Stimulated activated CD4-positive, alpha-beta T cell treated with anti-CD3 and anti-CD28 coated beads, Interleukin-12 subunit alpha, Interleukin-12 subunit beta, amount 100 ng/mL, for 24 hours (primary cell): ENCODE measurements at regions not wholly inside any gene's neighbourhood (a gene's known extent, or its start where the extent isn't known, plus 50 kb on each side); places are given as distances from the start of the nearest gene placed in this dataset.

Experiments used
- DNase-seq, 2 experiments: peaks; one replicate each; pipeline ENCODE4 v3.0.0-alpha.2; 2020; ENCODE audit warnings: low read depth in 2 of 2

DNA sequence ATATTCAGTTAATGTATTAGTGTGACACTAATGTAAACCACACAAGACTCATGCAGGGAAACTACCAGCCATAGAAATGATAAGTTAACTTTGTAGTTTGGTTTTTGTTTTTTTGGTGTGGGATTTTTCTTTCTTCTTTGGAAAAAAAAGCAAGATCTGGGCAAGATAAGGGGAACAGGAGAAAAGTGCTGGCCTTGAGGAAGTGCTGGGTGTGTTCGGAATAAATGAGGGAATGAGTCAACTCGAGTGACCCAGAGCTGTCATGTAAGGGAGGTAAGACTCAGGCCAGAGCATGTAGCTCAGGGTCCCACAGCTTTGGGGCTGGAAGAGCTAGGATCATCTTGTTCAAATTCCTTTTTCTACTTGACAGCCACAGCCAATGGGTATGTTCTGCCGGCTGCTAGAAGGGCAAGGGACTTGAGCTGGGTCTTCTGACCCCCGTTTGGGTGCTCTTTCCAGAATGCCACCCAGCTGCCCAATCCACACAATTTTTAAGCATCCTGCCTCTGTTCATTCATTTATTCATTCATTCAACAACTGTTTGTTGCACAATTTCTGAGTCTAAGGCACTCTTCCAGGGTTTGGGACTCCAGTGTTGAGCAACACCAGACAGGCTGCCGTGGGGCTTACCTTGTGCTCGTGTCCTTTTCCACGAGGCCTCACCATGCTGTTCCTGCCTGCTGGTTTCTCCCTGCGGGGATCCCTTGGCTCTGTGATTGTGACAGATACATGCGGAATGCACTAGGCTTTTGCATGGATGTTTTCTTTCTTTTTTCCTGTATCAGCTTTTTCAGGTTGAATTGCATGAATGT is 54.5 kb downstream of the CLDN34 start:
- no peak for DNase-seq

DNA sequence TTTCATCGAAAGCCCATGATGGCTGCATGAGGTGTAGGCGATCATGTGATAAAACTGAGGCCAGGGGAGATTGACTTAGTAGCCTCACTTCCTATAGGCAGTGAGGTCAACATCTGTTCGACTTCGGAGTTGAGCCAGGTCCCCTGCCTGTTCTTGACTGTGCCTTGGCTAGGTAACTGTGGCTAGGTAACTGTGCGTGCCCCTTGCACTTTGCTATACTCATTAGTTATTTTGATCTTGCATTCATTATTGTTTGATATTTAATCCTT is 55.0 kb downstream of the CLDN34 start:
- no peak for DNase-seq

DNA sequence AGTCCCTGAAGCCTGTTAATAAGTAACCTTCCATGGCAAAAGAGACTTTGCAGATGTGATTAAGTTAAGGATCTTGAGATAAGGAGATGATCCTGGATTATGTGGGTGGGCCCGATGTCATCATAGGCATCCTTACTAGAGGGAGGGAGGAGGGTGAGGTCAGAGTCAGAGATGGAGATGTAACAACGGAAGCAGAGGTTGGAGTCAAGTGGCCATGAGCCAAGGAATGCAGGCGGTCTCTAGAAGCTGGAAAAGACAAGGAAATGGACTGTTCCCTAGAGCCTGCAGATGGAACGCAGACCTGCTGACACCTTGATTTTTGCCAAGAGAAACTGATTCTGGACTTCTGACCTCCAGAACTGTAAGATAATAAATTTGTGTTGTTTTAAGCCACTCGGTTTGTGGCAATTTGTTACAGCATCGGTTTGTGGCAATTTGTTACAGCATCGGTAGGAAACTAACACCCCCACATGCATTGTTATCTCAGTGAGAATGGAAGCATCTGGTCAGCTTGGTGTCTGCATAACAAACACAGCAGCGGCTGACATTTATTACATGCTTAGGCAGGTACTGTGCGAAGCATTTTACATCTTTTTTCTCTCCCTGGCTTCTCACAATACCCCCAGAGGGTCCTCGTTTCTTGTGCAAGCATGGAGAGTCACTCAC is 55.6 kb downstream of the CLDN34 start:
- no peak for DNase-seq

DNA sequence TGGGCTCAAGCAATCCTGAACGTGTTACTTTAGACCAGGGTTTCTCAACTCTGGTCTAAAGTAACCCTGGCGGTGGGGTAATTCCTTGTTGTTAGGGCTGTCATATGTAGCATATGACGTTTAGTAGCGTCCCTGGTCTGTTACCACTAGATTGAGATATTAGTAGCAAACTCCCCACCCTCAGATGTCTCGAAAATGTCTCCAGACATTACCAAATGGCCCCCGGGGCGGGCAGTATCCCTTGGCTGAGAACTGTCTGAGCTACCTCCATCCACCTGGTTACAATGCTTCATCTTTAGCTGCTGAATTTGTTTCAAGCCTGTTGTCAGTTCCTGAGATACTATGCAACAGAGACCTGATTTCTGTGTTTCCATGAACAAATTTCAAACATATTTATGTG is 56.7 kb downstream of the CLDN34 start:
- DNase-seq: no peak

DNA sequence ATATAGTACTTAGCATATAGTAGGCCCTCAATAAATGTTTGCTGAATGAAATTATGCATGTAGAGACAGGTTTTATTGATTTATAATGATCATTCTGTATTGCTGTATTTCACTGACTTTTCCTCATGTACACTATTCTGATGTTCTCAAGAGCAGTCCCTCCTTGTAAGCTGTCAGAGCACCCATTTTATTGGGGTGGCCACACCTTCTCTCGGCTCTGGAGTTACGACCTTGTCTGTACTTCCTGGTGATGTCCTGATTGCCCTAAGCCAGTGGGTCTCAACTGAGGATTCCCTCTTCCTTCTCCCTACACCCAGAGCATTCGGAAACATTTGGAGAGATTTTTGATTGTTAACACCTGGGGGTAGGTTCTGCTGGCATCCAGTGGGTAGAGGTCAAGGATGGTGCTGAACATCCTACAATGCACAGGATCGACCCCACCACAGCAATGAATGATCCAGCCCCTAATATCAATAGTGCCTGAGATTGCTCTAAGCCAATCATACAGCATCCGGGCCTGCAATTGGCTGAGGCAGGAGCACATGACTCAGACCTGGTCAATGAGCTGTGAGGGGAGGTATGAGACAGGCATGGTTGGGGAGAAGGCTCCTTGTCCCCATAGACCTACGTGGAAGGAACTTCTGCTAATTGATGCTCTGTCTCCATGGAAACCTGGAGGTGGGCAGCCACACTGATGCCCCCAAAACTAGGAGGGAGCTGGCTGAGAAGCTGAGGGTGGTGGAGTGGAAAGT is 58.8 kb downstream of the CLDN34 start:
- no peak for DNase-seq

DNA sequence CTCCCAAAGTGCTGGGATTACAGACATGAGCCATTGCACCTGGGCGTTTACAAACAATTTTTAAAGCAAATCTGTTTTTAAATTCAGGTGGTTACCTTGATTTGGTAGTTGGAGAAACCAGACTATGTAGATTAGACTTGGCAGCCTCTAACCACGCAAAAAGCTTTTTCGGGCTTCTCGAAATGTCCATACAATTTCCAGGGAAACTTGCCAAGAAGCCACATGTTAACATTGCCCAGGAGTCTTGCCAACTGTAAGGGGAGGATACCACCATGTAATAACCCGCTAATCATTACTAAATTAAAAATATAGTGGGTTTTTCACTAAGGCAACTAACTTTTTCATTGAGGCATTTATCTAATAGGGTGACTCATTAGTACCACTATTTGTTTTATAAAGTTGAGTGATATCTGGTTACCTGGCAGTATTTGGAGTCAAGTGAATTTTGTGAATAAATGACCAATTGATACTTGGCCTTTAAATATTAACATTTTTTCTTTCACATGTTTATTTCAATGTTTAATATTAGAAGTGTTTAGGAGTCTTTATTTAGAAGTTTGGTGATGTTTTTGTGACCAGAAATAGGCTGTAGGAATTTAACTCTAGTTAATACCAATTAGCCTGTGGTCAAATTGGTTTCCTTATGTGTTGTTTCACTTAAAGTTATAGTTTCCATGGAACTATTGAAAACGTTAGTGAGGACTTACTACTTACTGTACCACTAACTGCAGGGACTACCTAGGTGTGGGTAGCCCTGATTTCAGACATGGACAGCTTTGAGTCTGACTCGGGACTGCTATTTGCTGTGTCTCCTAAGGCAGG is 61.3 kb downstream of the CLDN34 start:
- DNase-seq: no peak

DNA sequence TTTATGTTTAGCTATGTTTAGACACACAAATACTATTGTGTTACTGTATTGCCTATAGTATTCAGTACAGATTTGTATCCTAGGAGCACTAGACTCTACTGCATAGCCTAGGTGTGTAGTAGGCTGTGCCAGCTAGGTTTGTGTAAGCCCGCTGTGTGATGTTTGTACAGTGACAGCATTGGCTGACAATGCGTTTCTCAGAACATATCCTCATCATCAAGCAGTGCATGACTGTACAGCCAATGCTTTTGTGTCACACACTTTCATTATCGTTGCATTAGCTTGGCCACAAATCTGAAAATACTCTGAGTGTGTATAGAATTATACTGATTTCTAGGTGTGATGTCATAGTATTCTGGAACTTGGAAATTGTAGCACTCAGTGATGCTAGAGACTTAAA is 63.4 kb downstream of the CLDN34 start:
- no peak for DNase-seq

DNA sequence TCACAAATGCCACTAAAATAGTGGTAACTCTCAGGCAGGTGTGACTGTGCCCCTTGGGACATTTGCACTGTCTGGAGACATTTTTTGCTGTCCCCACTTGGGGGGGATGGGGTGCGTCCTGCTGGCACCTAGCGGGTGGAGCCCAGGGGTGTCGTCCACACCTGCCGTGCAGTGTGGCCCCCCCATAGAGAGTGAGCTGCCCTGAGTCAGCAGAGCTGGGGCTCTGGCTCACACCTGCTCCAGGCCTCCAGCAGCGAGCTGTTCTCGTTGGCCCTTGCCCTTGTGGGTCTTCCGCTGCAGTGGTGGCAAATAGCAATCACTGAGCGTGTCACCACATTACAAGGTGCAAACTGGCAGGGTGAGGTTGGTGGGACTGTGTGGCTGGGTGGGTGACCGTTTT is 64.6 kb downstream of the CLDN34 start:
- DNase-seq: no peak

DNA sequence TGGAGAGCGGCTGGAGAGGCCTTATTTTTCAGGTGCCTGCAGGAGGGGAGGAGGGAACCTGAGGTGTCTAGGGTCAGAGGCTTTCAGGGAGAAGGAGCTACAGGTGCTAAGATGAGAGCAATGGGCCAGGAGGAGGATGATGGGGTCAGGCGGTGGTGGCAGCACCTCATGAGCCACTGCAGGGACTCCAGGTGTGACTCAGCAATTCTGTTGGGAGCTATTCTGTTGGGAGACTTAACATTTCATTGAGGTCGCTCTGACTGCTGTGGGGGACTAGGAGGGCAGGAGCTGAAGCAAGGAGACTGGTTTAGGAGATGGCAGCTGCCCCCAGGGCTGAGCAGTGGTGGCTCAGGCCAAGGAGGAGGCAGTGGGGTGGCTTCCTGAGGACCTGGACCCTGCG is 65.0 kb downstream of the CLDN34 start:
- DNase-seq: no peak

DNA sequence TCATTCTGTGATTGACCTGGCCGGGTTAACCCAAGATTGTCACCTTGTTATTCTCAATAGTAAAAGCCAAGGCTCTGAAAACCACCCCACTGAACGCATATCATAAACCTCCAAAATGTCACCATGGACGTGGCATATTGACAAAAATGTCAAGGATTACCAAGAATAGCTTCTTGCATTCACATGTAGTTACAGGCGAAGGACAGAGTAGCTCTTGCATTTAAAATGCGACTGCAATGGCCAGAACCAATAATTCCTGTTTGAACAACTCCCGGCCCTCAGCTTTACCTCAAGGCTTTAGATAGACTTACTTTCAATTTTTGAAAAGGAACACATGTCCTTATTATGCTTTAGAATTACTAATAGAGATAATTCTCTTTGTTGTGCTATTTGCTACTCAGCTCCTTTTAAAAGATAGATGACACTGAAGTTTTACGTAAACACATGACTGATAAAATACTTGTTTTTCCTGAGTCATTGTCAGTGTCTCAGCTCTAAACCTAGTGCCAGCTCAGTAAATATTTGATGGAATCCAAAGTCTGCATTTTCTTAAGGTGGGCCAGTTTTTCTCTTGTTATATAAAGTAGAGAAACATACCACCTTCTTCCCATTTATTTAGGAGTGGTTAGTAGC is 66.3 kb downstream of the CLDN34 start:
- no peak for DNase-seq

DNA sequence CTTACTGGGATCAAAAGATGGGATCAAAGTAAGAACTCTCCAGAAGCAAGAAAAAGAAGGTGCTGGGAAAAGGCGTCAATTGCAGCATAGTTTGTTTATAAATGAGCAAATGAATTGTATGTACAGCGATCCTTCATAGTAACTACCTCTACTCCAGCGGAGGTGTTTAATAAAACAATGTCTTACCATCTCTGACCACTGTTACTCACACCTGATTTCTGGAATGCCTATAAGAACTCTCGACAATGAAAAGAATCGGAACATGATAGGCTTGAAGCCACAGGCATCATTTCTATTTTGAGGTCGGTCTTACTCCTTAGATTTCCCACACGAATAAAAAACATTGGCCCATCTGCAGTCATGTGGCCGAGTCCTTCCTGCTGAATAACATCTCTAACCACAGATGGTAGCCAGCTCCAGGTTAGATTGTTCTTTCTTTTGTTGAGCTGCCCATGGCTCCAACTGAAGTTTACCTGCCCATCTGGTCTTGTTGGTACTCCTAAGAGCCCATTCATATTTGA is 67.6 kb downstream of the CLDN34 start:
- no peak for DNase-seq

DNA sequence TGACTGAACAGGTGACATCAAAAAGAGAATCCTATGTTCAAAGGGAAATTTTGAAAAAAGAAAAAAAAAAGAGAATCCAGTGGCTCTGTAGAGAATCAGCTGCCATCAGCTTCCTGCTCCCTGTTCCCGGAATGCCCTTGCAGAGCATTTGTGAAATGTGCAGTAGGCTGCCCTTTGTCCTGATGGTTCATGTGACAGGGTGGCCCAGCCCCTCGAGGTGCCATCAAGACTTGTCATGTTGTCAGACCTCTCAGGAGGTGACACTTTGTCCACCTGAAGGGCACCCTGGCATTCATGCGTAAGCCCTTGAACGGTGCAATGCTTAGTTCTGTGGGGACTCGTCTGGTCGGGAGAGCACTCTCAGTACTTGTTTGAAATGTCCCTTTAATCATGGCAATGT is 71.4 kb downstream of the CLDN34 start:
- DNase-seq: no peak

DNA sequence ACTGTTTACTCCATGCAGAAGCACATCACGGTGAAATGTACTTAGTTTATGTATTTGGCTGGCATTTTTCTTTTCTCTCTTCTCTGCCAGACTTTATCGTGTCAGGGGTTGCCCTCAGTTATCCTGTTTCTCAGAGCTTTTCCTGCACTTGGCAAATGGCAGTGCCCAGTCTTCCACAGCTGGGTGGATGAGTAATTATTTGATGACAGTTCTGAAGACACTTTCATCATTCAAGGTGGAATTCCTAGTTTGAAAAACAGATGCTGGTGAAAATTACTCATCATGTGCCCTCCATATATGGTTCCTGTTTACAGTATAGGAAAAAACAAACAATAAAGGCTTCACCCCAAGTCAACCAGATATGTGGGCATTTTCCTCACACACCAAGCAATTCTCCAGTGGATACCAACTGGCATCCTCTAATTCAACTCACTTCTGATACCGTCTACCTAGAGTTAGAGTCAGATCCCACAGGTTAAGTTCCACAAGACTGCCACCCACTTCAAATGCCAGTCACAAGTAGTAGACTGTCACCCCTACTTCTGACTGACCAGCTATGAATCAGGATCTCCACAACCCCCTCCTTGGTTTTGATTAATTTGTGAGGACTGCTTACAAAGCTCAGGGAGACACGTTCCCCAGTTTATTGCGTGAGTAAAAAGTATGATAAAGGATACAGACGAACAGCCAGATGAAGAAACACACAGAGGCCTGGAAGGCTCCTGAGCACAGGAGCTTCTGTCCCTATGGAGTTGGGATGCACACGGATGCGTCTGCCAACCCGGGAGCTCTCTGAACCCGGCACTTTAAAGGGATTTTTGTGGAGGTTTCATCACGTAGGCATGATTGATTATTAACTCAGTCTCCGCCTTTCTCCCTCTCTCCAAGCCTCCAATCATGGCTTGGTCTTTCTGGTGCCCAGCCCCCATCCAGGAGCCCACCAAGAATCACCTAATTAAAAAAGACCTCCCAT is 72.9 kb downstream of the CLDN34 start:
- DNase-seq: no peak

DNA sequence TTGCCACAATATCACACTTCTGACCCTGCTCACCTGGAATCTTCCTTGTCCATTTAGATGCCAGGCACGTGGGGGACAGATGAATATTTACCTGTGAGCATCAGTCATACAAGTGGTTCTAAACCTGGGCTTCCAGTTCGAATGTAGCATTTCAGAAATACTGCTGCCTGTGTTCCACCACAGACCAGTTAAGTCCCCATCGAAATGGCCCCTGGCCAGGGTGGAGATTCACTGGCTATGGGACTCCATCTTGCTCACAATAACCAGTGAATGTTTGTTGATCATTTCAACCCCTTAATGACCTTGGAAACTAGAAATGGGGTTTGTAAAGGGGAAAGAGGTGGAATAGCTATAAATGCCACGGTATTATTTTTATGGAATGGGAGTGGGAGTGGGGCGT is 73.8 kb downstream of the CLDN34 start:
- no peak for DNase-seq

DNA sequence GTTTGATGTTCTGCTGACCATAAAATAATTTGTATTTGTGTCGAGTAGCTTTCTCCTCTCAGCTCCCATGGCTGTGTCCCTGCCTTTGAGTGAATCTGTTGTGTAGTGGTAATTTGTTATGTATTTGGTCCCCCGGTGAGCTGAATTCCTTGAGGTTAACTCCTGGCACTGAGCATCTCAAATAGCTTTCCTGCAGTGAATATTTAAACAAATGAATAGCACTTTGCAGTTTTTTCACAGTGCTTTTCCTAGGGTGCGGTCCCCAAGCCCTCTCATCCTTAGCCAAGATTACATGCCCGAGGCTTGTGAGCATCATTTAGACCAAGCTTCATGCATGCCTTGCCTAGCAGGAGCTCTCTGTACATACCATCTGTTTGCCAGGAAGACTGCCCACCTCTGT is 74.2 kb downstream of the CLDN34 start:
- DNase-seq: no peak

DNA sequence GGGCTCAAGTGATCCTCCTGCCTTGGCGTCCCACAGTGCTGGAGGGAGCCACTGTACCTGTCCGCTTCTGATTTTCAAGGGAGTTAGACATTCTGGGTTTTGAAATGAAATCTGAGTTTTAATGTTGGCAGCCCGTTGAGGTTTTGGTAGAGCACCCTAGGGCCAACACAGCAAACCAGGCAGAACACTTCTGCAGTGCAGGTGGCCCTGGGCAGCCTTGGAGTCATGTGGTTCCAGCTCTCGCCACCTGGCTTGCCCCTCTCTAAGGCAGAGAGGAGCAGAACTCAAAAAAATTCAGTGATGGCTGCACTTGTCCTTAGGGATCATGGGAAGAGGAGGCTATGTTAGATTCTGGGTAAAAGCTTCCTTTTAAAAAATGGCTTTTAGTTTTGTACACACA is 74.9 kb downstream of the CLDN34 start:
- DNase-seq: no peak

DNA sequence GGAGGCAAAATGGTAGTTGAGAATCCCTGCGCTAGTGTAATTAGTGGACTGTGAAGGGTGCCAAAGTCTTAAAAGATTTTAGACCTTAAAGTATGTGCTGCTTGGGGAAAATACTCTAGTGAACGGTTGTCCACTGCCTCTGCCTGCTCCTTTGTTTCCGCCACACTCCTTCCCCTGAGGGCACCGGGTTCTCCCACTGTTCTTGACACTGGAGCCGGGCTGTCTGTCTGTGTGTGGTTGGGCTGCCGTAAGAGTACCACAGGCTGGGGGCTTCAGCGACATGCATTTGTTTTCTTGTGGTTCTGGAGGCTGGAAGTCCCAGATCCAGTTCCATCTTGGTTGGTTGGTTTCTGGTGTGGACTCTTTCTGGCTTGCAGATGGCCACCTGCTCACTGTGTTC is 76.2 kb downstream of the CLDN34 start:
- no peak for DNase-seq

DNA sequence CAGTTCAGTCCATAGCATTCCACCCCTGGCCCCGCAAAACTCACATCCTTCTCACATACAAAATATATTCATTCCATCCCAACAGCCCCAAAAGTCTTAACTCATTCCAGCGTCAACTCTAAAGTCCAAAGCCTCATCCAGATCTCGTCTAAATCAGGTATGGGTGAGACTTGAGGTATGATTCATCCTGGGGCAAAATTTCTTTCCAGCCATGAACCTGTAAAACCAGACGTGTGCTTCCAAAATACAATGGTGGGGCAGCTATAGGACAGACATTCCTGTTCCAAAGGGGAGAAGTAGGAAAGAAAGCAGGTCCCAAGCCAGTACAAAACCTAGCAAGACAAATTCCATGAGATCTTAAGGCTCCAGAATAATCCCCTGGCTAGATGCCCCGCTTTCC is 76.9 kb downstream of the CLDN34 start:
- DNase-seq: no peak

DNA sequence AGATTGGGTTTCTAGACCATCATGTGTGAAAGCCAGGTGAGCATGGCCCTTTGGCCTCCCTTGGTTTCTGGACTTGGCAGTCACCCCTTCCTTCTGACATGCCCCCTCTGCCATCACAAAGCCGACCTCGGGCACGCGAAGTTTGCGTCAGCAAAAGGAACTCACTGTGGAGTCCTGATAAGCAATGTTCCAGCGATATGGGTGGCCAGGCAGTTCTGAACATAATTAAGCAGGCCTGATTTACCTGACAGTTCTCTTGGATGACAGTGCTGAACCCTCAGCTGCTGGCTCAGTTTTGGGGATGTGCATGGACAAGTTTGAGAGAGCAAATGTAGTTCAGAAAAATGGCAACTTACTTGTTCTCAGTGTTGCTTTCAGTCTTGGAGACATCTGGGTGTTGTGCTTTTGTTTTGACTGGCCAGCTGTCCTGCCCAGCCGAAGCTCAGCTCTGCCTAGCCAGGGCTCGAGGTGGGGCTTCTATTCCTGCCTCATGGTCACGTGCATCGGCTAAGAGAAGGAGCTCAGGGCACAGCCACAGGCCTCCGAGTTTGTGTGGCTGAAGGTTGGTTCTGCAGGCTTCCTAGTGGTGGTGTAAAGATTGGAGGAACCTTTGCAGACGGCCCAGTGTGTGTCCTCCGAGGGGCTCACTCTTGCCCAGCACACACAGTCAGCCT is 78.3 kb downstream of the CLDN34 start:
- DNase-seq: no peak

DNA sequence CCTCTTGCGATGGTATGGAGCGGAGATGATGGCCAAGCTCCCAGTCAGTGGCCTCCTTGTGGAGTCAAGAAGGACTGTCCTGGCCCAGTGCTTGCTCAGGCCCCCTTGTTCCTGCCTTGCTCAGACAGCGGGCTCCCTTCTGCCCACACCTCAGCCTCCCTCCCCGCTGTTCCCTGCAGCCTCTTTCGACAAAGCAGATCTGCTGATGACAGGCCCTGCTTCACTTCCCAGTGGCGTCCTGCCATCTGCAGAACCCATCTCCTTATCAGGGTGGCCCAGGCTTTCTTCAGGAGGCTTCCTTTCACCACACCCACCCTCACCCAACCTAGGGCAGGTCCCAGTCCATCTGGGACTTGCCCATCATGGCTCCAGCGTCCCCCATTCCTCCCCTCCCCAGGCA is 80.0 kb downstream of the CLDN34 start:
- no peak for DNase-seq
